Cardiac muscle cell (in vitro differentiated cells and primary cell): ENCODE measurements at regions not wholly inside any gene's neighbourhood (a gene's known extent, or its start where the extent isn't known, plus 50 kb on each side); places are given as distances from the start of the nearest gene placed in this dataset.
"Not testable (repeated sequence)": the region's sequence is repeated elsewhere in the genome, so short reads cannot be mapped to it uniquely, and the experiment has no call there.

Experiments
- DNase-seq, 2 donors: peaks; one replicate each; pipeline versions ENCODE4 v3.0.0 to v3.0.0-alpha.2; 2010 to 2017; ENCODE audit warnings: low read depth in 1 of 2, low spot score in 1 of 2
- H3K27ac ChIP-seq: fragments of 200-600 bp; sonication (generic); 2 replicates; pipeline ENCODE4 v1.5.1; 2016
- H3K27me3 ChIP-seq: fragments of 200-600 bp; sonication (generic); 2 replicates; pipeline ENCODE4 v1.6.0; 2016; ENCODE audit warnings: control low read depth
- H3K36me3 ChIP-seq: fragments of 200-600 bp; sonication (generic); 2 replicates; pipeline ENCODE4 v1.5.1; 2016; ENCODE audit warnings: control low read depth
- H3K4me1 ChIP-seq: fragments of 200-600 bp; sonication (generic); 2 replicates; pipeline ENCODE4 v1.8.1; 2017; ENCODE audit warnings: low read depth, mild to moderate bottlenecking, mixed run types
- H3K4me3 ChIP-seq: fragments of 200-600 bp; sonication (generic); 2 replicates; pipeline ENCODE4 v1.5.1; 2016; ENCODE audit warnings: mild to moderate bottlenecking
- H3K9me3 ChIP-seq: fragments of 200-600 bp; sonication (generic); 2 replicates; pipeline ENCODE4 v1.5.1; 2017; ENCODE audit warnings: low read depth, mild to moderate bottlenecking, control low read depth
- CTCF ChIP-seq: IDR thresholded peaks from 2 replicates; pipeline ENCODE4 v1.5.1; 2012; ENCODE audit warnings: low read depth, mild to moderate bottlenecking, low read length

- no peaks in the 10 kb centered on the region for H3K36me3 ChIP-seq
- no peak for DNase-seq
- H3K4me3 ChIP-seq = no peak overlapping the region
- no peaks in the 10 kb centered on the region for H3K4me1 ChIP-seq
- no peaks in the 10 kb centered on the region for H3K27me3 ChIP-seq
- no peak for TF ChIP-seq CTCF
- no peaks in the 10 kb centered on the region for H3K9me3 ChIP-seq
- H3K27ac ChIP-seq = no peak overlapping the region
These were observed 125.0 kb downstream of the URI1 start for GRCh38 chr19:30066781-30067759.

GRCh38 chr19:30067956-30068506 lies 126.0 kb downstream of the URI1 start:
- not testable (repeated sequence) for H3K4me3 ChIP-seq, DNase-seq, H3K27ac ChIP-seq, H3K4me1 ChIP-seq, H3K27me3 ChIP-seq, H3K36me3 ChIP-seq, H3K9me3 ChIP-seq

- H3K9me3 ChIP-seq = no peaks in the 10 kb centered on the region
- no peaks in the 10 kb centered on the region for H3K4me1 ChIP-seq
- no peak overlapping the region for H3K27ac ChIP-seq
- no peaks in the 10 kb centered on the region for H3K36me3 ChIP-seq
- H3K27me3 ChIP-seq = no peaks in the 10 kb centered on the region
- DNase-seq = no peak
- no peak for TF ChIP-seq CTCF
- H3K4me3 ChIP-seq = no peak overlapping the region
These were observed 126.7 kb downstream of the URI1 start for GRCh38 chr19:30068528-30069395.

GRCh38 chr19:30069535-30070197 lies 127.6 kb downstream of the URI1 start:
- Histone ChIP-seq H3K27me3 (no peaks in the 10 kb centered on the region), H3K4me1 (no peaks in the 10 kb centered on the region), H3K4me3 (no peak overlapping the region), H3K9me3 (no peaks in the 10 kb centered on the region), H3K27ac (no peak overlapping the region), H3K36me3 (no peaks in the 10 kb centered on the region)
- DNase-seq = no peak
- TF ChIP-seq CTCF = no peak

- Histone ChIP-seq H3K27me3 (no peaks in the 10 kb centered on the region), H3K9me3 (no peaks in the 10 kb centered on the region), H3K4me3 (no peak overlapping the region), H3K36me3 (no peaks in the 10 kb centered on the region), H3K27ac (no peak overlapping the region), H3K4me1 (no peaks in the 10 kb centered on the region)
- no peak for DNase-seq
- TF ChIP-seq CTCF = no peak
These were observed 128.3 kb downstream of the URI1 start for GRCh38 chr19:30070198-30070967.
